Activated T-cell treated with anti-CD3 and anti-CD28 coated beads, Interleukin-2, amount 50 U/mL, for 48 hours (primary cell): ENCODE measurements at regions not wholly inside any gene's neighbourhood (a gene's known extent, or its start where the extent isn't known, plus 50 kb on each side); places are given as distances from the start of the nearest gene placed in this dataset.

Experiments used
- DNase-seq, 2 experiments: peaks; one replicate each; pipeline ENCODE4 v3.0.0-alpha.2; 2020

DNA sequence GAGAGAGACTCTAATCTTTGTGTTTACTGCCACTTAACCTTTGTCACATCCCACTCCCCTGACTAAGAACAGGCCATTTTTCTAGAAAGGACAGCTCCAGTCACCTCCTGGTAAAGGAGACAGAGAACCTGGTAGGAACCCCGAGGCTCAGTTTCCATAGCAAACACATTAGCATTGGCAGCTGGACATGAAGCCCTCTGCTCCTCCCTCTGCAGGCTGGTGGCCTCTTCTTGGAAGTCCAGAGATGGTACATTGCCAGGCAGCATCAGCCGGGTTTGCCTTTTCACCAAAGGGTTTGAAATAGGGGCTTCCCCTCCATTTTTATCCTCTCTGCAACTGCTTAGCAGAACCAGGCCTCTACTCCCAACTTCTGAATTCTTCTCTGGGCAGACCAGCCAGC lies 213.4 kb upstream of the SEMA6D start:
- DNase-seq: no peak

DNA sequence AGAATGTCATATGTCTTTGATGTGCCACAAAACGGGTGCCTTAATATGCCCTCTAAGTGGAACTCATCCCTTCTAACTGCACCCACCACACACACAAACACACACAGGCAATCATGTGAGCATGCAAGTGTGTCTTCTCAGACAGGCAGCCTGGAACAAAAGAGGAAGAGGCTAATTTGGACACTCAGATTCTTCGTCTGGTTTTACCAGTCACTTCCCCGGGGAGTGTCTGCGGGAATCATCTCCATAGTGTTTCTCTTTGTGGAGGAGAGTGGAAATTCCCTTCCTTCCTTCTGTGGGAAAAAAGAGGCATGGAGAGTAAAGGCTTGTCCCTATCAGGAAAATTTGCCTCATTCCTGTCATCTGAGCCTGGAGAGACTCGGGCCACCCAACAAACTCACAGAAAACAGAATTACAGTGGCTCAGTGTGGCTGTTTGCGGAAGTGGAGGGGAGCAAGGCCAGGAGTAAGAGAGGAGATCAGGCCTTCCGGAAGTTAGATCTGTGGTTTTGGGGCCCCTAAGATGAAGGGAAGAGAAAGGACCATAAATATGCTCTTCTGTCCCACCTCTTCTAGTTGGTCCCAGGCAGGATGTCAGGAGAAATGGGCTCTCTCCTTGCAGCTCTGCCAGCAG lies 212.6 kb upstream of the SEMA6D start:
- no peak for DNase-seq

DNA sequence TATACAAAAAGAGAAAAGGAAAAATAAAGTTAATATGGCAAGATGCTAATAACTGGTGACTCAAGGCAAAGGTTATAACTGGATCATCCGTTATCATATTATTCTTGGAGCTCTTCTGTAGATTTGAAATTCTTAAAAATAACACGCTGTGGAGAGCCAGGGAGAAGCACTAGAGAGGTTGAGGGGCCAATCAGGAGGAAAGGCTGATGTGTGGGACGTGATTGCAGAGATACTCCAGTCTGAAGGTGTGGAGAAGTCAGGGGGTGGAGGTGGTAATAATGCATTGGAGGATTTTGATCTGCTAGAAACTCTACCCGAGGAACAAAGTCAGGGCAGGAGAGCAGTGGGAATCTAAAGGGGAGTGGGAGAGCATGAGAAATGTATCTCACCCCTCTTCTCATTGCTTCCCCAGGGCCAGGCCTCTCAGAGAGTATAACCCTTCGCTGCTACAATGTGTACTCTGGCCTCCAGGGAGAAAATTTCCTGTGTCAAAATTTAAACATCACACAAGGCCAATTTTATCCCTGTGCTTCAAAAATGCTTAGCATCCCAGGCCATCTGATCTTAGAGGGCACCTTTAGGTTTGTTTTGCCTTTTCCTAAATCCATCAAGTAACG lies 211.5 kb upstream of the SEMA6D start:
- DNase-seq: no peak

DNA sequence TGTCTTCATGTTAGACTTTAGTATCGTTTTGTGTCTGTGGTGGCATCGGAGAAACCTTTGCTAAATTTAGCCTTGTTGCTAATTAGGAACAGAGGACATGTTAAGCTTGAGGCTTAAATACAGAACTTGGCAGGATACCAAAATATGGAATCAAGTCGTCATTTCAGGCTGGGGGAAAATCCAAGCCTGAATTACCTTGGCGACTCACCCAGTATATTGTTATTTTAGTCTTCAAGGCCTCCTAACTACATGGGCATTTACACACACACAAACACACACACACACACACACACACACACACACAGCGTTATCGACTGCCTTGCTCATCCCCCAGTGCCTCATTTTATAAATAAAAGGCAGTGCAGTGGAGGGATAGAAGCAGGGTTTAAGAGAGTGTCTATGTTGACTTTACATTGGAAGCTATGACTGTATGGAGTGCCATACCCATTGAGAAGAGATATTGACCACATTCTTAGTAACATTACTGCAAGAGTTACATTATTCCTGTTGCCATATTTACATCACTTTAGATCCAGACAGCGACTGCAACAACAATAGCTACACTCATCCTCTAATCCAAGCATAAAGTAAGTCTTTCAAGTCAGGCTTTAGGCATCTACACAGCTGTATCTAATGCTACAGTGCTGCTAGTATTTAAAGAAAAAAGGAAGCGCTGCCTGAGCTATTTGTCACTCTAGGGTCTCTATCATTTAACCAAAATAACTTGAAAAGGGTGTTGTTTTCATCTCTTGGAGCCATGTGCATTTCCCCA lies 210.8 kb upstream of the SEMA6D start:
- DNase-seq: no peak

DNA sequence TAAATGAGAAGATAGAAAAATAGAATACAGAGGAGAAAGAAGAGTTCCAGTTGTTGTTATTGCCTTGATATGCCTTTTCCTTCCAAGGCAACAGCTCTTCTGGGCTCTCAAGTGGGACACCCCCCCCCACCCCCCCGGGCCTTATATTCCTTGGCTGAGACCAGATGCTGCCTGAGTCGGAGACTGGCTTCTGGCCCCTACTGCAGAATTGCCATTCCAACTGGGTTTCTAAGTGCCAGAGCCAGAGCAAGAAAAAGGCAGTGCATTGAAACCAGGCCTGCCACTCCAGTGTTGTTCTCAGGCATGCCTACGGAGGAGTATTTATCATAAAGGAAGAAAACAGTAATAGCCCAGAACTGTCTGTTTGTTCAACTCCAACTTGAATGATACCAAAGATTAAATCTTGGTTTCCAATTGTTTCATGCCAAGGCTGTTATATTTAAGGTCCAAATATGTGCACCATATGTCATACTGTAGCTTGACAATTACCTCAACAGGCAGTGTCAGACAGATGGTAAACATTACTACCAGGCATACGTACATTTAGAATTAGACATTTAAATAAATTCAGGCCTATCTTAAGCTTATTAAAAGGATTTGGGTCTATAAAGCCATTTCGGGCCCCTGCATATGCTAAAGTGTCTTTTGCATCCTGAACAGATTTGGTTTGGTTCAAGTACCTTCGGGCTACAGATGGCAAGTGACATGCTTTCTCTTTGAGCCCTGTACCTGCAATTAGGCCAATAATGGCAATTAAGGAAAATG lies 209.9 kb upstream of the SEMA6D start:
- no peak for DNase-seq

DNA sequence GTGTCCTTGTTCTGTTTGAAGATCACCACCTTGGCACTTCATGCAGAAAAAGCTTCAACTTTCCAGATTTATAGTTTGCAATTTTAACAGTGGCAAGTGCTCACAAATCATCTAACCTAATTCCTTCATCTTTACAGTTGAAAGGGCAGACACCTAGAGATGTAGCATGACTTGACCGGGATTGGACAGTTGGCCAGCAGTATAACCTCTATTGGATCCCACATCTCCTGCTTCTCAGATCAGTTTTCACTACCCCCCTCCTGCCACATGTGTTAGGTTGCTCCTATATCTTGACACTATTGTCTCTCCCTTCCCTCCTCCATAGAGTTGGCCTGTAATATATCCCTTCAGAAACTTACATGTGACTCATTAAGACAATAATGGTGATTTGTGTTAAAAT lies 206.0 kb upstream of the SEMA6D start:
- DNase-seq: no peak

DNA sequence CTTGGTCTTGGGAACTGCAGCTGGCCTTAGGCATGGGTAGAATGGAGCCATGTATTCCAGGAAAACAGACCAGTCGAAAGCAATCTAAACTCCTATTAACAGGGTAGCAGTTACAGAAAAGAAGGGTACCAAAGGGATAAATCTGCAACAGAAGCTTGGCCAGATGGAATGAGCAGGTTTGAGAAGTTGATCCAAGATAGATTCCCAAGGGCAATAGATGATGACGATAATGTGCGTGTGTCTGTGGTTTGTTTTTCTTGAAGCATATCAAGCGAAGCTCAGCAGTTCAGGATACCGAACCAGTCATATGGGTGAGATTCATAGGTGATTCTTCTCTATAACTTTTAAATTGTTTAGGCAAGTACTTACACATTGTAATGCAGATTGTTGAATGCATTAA lies 203.8 kb upstream of the SEMA6D start:
- DNase-seq: no peak

DNA sequence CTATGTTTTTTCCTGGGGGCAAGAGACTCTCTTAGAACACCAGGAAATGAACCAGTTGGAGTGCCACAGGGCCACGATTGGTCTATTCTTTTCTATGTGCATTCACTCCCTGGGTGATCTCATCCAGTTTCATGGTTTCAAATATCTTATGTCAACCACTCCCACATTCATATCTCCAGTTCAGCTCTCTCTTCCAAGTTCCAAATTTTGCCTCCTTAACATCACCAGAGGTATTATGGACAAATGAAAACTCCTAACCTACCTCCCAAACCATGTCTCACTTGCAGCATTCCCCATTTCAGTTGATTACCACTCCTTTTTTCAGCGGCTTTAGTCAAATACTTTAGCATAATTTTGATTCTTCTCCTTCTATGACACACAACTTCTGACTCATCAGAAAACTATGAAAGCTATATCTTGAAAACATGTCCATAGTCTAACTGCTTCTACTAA lies 203.1 kb upstream of the SEMA6D start:
- DNase-seq: no peak

DNA sequence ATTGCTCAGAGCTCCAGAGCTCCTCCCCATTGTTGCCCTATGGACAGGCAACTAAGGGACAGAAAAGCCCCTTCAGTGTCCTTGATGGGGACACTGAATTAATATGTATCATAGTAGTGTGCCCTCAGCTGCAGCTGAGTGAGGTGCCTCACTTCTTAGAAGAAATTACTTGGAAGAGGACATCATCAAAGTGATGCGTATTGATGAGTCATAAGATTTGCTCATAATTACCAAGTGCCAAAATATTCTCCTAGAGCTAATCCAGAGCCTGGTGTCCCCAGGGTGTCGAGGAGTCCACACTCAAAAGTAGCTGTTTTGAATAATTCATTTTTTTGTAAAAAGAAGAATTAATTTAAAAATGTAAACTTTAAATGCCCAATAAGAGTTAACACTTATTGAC lies 200.7 kb upstream of the SEMA6D start:
- DNase-seq: no peak

DNA sequence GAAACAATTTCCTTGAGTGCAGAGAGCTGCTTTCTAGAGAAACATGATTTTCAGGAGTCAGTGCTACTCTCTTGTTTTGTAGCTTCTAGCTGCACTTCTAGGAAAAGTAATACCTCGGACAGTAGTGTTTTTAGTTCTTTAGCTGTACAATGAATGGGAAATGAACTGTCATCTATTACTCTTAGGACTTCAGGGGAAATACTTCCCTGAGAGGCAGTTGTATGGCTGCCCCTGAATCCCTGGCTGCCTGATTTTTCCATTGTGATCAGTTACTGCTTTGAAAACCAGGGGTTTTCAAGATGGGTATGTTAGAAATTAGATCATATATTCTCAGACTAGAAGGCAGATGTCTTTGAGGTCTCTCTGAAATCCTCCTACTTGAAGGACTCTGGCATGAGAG lies 200.3 kb upstream of the SEMA6D start:
- no peak for DNase-seq

DNA sequence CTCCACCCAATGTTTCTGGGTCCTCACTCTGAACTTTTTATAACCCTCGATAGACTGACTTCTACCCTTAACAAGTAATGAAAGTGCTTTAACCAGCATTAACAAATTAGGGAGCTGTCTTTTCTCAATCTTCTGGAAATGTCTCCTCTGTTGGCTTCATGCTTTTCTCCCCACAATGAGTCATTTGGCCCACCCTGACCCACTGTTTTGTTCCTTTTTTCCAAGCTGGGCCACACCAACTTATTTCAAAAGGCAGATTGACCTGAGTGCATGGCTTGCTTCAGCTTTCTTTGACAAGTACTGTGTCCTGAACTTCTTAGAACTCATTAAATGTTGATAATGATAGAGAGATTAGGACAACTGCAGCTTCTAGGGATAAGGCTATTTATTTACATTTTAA lies 199.6 kb upstream of the SEMA6D start:
- no peak for DNase-seq

DNA sequence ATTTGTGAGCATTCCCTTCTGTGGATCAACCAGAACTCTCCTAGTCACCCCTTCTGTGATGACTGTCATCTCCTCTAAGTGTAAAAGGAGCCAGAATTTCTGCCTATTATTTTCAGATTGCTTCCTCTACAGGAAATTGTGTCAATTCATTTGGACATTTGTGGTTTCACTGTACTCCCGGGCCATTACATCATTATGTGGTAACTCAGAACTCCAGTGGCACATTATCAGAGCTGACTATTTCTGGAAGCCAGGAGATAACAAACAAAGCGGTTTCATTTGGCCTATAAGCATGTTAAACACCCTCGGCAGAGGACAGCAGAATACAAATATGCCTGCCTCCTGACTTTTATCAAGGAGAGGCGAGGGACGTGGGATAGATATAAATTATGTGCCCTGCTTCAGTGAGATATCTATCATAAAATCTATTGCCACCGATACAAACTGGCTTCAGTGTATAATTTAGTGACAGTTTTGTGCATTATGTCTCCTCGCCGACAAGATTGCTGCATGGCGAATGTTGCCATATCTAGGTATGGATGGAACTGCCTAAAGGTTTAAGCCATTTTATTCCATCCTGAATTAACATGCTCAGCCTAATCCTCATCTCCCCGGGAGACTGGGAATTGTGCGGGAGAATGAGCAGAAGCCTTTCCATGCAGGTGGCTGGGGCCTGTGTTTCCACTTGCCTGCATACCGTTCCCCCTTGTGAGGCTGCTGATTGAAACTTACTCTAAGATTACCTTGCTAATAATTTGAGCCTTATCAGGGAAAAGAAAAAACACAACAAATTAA lies 193.4 kb upstream of the SEMA6D start:
- no peak for DNase-seq

DNA sequence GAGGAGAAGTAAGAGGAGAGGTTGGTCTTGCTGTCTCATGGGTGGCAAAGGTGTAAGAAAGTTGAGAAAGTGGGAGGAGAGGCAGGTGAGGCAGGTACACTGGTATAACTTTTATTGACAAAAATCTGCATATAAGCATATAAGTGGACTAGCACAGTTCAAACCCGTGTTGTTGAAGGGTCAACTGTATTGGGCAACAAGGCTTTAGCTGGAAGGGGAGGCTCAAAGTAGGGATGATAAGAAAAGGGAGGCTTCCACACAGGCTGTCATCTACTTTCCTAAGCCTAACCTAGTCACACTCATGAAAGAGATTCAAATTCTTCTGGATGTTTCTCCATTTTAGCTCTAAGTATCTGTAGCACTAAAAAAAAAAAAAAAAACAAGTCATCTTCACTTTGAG lies 188.1 kb upstream of the SEMA6D start:
- no peak for DNase-seq

DNA sequence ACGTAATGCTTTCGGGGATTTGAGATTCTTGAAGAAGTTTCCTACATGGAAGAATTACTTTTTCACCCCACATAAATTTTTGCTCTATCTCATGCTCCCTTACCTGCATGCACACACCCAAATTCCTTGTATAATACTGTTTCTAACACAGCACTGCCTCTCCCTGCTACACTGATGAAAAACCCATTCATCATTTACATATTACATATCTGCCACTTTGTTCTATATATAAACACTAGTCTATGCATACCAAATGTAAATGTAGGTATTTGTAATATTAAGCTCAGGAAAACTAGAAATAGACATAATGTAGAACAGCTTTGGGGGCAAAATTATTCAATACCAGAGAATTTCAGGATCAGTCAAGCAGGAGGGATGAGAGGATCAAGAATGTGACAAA lies 182.6 kb upstream of the SEMA6D start:
- no peak for DNase-seq

DNA sequence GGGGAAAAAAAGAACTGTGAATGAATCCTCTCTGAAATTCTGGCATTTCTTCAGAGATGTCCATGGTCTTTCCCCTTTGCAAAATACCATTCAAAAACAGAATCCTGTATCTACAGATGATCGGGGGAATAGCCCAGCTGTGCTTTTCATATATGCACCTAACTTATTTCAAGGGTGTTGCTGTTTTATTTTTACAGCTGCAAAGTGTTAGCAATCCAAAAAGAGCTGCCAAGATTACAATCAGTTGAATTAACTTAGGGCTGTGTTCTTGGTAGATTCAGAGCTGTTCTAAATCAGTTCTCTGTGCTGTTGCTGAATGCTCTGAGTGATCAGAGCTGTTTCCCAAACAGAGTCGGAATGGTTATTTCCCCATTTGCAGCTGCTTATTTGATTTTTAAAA lies 175.7 kb upstream of the SEMA6D start:
- no peak for DNase-seq

DNA sequence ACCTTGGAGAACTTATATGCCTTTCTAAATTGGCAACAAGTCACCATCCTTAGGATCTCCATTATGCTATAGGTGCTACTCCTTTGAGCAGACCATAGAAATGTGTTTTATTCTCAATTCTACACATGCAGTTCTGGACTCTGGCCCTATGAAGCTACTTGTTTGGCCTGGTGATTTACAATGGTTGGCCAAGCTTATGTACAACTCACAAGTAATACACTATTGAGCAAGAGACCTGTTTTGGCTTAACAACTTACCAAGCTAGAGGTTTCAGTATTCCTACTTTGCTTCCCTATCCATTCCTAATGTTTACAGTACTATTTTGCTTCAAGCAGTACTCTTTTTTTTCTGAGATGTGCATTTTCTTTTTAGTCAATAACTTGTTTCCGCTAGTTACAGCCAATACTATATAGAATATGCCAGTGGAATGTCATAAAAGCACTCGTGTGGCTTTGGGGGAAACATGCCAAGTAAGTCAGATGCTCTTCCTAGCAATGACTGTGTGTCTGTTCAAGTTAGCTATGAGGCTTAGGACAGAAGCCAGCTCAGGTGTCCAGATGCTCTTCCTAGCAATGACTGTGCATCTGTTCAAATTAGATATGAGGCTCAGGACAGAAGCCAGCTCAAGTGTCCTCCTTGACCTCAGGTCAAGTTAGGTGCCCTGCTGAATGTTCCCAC lies 174.9 kb upstream of the SEMA6D start:
- no peak for DNase-seq

DNA sequence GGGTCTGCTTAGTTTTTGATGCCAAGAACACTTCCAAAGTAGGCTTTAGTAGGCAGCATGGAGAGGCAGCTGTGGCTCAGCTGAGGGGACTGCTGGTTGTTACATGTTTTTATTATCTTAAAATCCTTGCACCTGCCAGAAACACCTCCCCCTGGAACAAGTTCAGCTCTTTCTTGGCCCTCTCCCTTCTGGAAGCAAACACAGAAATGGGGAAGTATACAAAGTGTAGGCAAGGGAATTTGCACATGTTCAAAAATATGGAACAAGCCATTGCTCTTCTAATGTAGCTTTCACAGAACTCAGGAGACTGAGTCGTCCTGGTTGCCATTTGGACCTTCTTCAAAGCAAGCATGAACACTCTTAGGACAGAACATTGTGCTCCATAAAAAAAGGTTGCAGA lies 169.1 kb upstream of the SEMA6D start:
- no peak for DNase-seq

DNA sequence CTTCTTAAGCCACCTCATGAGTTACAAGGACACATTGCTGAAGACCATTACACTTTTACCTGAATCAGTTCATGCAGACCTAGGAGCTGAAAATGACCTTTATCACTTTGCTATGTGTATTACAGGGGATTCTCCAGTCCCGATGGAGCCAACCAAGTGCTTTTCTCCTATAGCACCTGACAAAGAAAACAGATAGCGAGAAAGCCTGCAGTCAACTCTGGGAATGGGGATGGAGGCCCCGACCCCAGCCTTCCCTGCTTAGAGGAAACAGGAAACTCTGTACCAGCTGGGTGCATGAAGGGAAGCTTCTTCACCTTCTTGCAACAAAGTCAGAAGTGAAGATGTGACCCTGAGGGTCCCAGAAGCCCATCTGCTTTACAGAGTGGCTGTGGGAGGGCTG lies 168.3 kb upstream of the SEMA6D start:
- no peak for DNase-seq

DNA sequence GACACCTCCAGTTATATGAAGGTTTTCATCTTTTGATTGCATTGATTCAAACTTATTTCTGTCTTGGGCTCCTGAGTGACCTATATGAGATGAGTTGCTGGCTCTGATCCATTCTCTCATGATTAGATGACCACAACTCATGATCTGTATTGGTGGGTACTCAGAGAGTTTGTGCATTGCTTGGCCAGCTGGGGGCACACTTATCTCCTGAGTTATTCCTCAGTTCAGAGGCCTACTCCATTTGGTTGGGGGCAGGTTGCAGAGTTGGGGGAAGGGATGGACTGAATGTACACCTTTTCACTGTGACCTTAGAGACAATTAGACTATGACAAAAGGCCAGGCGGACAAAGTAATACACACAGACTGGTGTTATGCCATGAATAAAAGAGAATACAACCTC lies 166.2 kb upstream of the SEMA6D start:
- DNase-seq: no peak

DNA sequence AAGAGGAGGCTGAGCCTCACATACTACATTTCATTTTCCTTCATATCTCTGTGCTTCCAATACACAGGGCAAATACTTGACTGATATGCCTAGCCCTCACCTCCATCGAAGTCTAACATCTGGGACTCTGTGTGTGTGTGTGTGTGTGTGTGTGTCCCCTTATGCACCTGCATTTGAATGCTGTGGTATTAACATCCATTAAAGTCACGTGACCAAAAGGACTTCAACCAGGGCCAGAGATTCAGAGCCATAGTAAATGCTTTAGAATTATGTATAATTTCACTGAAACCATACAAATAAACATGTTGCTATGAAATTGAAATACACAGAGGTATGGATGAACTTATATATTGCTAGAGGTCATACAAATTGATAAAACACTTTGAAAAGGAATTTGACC lies 165.8 kb upstream of the SEMA6D start:
- no peak for DNase-seq

DNA sequence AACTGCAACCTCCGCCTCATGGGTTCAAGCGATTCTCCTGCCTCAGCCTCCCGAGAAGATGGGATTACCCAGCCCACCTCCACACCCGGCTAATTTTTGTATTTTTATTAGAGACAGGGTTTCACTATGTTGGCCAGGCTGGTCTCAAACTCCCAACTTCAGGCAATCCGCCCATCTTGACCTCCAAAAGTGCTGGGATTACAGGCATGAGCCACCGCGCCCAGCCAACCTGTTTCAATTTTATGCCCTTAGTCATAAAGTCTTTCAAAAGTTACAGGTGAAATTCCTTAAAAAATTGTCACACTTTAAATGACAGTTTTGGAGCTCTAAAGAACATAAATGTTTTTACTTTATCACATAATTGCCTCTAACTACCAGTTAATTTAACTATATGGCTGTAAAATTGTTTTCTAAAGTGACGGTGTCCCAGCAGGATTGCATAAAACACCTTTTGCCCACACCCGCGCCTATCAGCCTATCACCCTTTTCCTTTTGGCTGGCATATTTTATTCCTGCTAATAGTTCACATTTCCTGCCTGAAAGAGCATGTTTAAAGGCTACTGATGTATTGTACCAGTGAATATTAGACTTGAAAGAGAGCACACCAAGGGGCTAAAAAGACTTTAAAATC lies 164.2 kb upstream of the SEMA6D start:
- no peak for DNase-seq

DNA sequence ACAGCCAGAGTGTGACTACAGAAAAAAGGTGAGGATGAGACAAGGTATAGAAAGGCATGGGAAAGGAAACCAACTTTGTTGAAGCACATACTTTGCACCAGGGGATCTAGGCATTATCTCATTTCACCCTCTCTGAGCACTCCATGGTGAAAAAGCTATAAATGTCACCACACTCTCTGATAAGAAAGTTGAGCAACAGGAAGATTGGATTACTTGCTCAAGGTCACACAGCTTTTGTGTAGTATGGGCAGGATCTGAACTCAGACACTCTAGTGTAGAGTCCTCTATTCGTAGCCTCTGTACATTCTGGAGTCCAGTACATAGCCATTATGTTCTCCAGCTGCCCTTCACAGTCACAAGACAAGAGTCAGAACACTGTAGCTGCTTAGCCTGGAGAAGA lies 163.4 kb upstream of the SEMA6D start:
- DNase-seq: no peak
